Activated gamma-delta T cell (primary cell): ENCODE measurements at regions not wholly inside any gene's neighbourhood (a gene's known extent, or its start where the extent isn't known, plus 50 kb on each side); places are given as distances from the start of the nearest gene placed in this dataset.
"Not testable (repeated sequence)": the region's sequence is repeated elsewhere in the genome, so short reads cannot be mapped to it uniquely, and the experiment has no call there.

Experiments
- DNase-seq: peaks from one replicate; lab custom pipeline; 2025; lab: John Stamatoyannopoulos, UW

DNA sequence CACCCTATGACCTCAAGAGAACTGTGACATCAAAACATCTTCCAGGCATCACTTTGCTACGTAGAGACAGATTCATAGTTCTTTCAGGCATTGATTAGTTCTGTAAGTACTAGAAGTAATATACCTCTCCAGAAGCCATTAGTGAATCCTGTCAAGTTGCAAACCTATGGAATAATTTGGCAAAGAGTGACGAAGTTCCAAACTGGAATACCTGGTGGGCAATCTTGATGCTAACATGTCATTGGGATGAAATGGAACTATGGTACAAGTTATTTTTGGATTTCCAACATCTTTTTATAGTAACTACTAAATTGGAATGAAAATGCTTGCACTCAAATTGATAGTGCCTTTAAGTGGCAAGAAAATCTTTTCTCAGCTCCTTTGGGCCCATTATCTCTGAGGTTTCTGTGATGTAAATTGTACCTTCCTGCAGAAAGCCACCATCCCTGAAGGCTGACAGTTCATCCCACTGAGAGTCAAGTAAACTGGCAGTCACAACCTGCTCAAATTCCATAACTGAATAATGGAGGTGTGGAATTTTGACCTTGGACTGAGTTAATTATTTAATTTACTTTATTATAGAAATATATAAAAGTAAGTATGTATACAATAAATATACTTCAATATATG, 435.5 kb downstream of the DTWD2 start:
- DNase-seq = no peak

DNA sequence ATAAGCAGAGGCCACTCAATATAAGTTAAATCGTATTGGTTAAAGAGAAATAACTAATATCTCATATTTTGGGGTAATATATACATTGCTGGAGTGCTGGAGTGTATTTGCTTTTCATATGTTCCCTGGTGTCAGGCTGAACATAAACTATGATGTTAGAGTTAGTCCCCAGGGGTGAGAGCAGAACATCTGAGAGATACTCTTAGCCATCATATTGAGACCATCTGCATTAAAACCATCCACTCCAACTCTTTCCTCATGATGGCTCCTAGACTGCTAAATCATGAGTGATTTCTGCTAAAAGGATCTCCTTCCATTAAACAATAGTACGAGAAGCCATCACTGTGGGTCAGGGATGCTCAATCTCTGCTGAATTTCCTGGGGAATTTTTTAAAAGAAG, 436.2 kb downstream of the DTWD2 start:
- DNase-seq = no peak

DNA sequence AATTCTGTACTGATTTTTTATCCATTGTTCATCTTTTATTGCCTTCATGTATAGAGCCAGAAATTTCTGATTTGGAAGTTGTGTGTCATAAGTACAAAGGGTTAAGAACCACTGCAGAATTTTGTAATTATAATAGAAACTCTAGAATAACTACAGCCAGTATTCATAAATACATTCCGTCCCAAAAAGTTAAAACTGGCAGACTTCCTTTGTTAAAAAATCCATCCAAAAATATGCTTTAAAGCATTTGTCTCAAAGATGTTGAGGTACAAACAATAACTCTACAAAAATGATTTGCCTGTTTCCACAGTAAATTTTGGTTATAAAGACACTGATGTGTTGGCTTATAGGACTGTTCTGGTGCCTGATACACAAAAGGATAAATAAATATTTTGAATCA, 436.6 kb downstream of the DTWD2 start:
- DNase-seq = no peak

DNA sequence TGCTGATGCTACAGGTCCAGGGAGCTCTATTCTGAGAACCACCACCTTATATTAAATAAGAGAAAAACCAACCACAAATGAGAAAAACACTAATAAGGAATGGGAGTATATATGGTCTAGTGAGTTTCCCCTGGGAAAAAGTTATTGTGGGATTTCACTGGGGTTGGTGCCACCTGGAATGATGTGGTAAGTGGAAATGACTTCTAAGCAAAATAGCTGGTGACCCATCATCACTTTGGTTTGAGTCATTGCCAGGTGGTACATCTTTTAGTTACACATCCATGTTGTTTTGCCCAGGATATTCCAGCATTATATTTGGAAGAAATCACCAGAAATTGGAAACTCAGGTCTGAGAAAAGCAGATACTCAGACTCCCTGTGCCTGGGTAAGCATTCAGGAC, 437.3 kb downstream of the DTWD2 start:
- DNase-seq = no peak

DNA sequence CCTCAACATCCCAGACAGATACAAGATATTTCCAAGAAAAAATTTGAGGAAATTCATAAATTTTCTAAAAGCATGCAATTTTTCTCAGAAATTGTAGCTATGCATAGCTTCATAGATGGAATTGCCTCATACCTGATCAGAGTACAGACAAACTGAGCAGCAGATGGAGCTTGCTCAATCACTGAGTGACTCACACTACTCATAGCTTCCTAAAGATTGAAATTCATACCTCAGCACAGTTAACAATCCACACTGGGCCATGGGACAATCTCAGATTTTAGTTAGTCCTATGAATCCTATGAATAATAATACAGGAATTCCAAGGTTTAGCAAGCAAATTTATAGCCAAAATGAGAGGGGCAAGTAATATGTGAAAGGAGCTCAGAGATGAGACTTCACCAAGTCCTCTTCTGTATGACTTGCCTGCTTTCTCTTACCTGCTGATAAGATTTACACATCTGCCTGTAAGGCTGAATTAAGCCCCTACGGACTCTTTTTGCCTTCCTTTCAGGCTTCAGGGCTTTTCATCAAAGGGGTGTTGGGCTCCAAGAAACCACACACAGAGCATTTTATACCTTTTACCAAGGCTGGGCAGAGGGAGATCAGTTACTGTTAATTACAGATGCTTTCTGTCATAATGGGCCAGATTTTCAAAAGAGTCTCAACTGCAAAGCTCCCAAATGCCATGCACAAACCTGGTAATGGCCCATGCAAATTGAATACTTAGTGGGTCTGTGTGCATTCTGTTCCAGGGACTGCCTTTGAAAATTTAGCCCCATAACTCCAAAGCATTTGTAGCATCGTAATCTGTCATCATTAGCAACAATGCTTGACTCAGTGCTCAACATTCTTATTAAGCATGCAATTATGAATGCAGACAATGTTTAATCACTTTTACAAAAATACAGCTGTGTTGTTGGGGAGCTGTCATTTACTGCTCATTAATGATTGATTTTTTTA, 439.3 kb downstream of the DTWD2 start:
- DNase-seq = no peak

DNA sequence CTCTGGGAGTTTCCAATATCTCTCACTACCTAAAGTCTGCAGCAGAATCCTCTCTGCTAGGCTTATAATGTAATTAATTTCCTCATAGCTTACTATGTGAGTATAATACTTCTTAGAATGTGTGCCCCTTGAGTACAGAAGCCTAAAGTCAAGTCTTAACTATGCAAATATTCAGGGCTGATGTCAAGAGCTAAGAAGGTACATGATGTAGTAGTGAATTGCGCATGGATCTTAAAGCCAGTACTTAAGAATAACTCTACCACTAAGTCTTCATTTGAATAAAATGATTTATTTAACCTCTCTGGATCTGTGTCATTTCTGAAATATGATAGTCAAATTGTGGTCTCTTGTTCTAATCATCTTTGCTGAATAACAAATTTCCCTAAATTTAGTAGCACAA, 442.9 kb downstream of the DTWD2 start:
- no peak for DNase-seq

DNA sequence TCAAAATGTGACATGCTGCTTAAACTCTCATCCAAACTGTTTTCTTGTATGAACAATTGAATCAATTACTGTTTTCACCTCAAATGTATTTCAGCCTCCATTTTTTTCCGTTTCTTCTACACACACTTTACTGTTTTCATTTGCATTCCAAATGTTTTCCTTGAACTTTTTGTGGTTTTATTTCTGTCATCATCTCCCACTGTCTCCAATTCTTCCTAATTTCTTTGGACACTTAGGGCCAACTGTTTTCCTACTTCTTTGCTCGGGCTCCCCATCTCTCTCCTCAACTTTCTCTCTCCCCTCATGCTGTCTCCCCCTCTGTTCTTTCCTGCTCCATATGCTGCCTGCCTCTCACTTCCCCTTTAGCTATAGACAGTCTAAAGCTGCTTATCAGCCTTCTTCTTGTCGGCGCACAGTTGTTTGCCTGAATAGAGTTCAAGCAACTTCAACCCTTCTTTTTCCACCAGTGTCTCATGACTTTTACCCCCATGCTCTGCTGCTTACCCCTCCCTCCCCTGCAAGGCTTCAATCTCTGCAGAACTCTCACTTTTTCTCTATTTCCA, 443.4 kb downstream of the DTWD2 start:
- DNase-seq = no peak

DNA sequence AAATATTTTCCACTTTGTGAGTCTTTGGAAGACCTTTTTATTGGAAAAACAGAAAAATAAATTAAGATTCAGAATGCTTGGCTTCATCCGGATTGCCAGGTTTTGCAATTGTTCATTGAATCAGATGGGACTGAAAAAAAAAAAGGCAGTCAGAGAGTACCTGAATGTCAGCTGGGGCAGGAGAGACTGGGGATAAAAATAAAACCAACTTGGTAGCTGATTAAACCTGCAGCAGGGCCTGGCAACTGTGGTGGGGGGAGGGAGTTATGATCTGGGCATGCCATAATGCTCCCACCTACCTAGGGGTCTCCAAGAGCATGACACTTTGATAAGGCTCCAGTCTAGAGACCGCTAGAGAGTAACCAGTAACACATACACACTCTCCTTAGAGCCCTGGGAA, 454.4 kb downstream of the DTWD2 start:
- DNase-seq = no peak

DNA sequence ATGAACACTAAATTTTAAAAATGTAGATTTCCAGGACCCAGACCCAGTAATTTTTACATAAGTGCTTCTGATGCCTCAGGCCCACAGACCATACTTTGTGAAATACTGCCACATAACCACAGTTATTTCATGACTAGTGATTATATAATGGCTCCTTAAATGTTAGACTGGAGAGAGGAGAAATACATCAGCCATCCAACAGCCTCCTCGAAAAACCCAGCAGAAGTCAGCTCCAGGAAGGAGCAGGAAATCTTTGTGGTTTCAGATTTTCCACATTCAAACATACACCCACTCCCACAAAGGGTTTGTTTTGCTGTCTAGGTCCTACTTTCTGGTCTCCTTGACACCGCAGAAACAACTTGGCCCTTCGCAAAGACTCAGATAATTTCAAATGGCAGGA, 455.2 kb downstream of the DTWD2 start:
- no peak for DNase-seq

DNA sequence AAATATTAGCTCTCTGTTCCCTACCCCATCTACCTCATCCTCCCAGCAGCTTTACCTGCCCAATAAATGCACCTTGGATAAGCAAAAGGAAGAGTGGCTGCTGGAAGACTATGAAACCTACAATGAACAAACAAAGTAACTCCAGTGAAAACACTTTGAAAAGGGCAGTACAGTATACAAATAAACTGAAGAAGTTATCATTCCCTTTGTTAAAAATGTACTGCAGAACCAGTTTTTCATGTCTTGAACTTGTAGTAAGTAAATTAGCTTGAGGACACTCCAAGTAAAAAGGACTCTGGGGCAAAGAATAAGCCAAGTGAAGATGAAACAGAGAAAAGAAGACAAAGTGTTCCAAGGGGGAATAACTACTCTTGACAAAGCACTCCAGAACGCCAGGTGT, 457.1 kb downstream of the DTWD2 start:
- DNase-seq = no peak

DNA sequence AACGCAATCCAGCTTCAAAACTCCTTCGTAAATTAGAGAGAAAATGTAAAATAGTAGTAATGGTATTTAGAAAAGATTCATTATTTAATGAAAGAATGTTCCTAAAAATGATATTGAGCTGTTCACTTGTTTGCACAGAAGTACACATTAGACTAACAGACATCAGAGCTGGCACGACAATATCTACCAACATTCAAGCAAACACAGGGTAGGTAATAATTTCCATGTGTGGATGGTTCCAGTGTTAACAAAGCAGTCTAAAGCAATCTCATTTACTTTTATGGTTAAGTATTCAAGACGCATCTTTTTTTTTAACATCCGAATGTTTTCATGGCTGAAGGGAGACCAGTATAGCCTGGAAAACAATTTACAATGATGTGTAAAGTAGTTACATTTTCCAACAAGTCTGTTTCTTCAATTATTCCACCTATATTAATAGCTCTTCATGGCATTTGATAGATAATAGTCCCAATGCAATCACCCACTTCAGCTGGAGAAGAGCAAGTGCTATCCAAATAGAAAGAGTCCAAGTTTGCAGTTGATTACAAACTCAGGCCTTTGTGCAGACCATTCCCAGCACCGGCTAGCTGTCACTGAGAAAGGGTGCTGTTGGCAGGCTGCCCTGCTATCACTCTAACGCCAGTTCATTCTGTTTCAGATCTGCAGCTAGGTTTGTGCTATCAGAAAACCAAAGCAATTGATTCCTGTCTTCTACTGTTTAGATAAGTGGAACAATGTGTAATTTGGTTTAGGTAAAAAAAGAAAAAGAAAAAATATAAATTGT, 458.8 kb downstream of the DTWD2 start:
- DNase-seq = no peak

DNA sequence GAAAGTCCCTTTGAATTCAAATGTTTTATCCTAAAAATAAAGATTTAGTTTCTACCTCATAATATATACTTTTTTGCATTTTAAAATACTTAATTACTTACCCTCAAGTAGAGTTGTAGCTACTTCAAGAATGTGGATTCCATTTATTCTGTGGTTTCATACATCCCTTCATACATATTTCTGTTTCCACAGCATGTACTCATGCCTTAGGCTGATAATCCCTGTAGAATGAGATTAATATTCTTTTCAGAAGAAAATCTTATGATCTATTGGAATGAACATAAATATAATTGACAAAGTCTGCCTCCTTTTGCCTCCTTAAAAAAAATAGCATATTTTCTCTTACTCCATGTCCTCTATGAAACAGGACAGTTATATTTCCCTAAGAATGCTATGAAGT, 465.7 kb downstream of the DTWD2 start:
- no peak for DNase-seq

DNA sequence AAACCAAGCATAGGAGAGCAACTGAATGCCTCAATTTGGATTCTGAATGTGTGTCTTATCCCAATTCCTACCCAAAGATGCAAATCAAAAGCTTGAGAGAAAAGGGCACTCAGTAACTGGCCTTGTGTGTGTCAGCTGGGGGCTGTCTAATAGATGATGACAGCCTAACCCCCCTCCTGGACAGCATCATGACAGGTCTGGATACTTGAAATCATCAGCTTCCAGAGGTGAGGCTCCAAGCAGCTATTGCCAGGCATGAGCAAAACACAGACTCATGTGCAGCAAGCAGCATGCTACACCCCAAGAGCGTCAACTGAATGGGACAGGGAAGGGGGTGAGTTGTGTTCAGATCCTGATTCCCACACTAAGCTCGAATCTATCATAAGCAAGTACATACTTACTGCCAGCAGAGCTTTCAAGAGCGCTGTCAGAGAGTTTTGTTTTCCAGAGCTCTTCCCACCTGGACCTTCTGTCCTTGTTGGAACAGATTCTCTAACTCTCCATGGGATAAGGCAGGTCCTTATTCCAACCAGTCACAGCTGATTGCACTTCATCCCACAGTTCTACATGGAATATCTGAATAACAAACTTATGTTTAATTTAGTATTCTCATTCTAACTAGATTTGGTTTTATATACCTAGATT, 467.5 kb downstream of the DTWD2 start:
- no peak for DNase-seq

DNA sequence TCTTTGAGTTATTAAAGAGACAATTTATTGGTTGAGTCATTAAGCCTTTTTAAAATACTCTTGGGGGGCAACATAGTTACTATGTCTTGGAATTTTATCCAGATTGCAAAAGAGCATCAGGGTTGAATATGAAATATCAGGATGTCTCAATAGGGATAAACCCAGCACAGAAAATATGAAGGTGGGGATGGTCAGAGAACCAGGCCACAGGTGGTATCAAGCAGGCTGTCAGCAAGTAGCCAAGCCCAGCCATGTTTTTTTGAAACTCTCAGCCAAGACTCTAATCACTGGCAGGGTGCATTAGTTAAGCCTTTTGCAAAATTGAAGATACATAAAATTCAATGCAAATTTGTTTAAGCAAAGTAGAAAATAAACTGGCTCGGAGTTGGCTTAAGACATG, 468.9 kb downstream of the DTWD2 start:
- no peak for DNase-seq

DNA sequence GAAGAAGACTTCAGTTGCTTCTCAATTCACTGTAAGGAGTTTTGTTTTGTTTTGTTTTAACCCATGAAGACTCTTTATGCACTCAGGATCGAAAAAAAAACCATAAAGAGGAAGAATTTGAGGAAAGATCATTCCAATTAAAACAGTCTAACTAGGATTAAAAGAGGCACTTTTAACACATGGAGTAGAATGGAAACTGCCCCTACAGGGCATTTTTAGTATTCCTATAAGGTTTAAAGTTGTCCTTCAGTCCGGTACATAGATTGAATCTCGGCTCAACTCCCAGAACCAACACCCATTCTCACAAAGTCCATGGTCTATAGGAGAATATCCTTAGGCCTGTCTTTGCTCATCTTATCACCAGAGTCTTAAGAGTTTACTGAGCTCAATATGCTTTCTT, 469.6 kb downstream of the DTWD2 start:
- no peak for DNase-seq

DNA sequence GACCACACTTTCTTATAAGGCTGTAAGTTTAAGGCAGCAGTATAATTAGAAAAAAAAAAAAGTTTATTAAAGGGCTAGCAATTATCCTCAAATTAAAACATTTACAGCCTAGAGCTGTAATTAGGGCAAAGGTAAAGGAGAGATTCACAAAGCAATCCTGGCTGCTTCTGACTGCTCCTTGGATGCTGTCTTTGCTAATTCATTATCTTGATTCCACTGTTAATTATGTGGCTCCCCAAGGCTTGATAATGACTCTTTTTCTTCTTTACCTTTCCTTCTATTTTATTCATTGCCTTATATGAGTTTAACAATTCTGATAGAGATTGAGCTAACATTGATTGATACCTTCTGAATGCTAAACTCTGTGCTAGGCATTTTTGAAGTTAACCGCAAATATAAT, 476.5 kb downstream of the DTWD2 start:
- DNase-seq = no peak

DNA sequence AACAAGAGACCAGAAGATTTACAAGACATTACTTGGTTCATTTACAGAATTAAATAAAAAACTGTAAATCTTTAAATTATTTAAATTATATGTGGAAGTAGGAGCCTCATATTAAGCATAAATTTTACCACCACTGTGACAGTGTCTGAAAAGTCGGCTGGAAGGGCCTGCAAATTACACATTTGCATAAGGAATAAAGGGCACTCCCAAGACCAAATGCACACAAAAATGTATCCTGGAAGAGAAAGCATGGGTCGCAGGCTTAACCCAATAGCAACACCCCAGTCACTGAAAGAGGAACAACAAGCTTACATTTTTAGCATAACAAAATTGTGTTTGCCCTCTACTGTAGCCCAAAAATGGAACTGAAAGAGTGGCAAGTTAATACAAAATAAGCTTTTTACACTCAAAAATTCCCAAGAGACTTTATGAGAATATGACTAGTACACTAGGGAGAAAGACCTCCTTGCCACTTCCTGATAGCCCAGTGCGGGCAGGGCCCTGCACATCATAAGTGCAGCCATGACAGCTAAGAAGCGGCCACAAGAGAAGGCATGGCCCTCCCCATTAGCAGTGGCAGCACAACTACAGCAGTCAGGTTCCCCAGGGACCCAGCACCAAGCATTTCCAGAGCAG, 482.0 kb downstream of the DTWD2 start:
- DNase-seq = no peak

DNA sequence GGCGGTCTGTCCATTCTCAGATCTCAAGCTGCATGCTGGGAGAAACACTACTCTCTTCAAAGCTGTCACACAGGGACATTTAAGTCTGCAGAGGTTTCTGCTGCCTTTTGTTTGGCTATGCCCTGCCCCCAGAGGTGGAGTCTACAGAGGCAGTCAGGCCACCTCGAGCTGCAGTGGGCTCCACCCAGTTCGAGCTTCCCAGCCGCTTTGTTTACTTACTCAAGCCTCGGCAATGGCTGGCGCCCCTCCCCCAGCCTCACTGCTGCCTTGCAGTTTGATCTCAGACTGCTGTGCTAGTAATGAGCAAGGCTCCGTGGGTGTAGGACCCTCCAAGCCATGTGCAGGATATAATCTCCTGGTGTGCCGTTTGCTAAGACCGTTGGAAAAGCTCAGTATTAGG, 486.1 kb downstream of the DTWD2 start:
- DNase-seq = not testable (repeated sequence)

DNA sequence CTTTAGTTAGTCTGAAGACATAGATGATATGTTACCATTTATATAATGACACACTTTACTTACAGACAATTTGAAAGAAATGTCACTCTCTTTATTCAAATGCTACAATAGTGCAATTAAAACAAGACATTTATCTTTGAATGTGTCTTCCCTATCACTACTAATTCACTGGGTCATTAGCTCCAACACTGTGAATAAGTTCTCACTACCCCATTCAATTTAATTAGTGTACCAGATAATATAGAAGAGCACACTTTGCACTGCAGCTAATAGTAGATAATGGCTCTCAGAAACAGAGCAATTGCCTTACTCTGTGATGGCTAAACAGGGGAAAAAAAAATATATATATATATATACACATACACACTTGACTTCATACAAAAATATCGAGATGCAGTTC, 497.0 kb downstream of the DTWD2 start:
- DNase-seq = no peak

DNA sequence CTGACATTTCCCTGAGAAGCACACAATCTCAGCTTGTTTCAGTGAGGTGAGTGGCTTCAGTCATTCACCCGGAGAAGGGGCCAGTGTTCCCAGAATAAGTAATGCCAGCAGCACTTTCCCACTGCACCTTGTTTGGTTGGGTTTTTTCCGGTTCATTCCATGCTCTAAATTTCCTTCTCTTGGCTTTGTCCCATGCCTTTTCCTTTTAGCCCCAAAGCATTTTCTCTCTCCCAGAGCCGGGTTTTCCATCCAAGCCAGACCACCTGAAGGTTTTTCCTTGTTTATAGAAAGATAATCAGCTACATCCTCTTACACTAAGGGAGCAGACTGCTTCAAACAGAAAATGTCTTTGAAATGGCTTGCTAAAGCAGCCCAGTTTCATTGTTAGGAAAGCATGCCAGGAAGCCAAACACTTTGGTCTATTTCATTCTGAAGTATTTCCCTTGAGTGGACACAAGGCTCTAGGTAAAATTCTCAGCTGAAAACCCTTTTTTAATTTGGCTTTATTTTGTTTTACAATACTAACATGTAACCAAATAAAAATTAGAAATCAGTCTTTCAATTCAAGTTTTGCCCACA, 501.6 kb downstream of the DTWD2 start:
- no peak for DNase-seq

DNA sequence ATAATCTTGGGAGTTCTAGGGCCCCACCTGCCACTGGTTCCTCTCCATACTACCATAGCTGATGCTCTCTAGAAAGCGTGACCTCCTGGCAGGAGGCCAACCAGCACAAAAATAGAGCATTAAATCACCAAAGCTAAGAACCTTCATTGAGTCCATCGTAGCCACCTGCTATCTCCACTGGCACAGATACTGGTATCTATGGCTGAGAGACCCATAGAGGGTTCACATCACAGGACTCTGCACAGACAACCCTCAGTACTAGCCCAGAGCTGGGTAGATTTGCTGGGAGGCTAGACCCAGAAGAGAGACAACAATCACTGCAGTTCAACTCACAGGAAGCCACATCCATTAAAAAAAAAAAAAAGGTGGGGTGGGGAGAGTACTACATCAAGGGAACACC, 509.1 kb downstream of the DTWD2 start:
- DNase-seq = no peak
